SJCRH30 (cell line): ENCODE measurements at regions not wholly inside any gene's neighbourhood (a gene's known extent, or its start where the extent isn't known, plus 50 kb on each side); places are given as distances from the start of the nearest gene placed in this dataset.
"Not testable (repeated sequence)": the region's sequence is repeated elsewhere in the genome, so short reads cannot be mapped to it uniquely, and the experiment has no call there.

Experiments used
- DNase-seq, 2 experiments: peaks; one replicate each; pipeline ENCODE4 v3.0.0-alpha.2; 2015 to 2020
- H3K27ac ChIP-seq: fragments of 250-450 bp; sonication (Bioruptor Pico); 2 replicates; pipeline ENCODE4 v1.5.1; 2020; ENCODE audit warnings: mild to moderate bottlenecking, moderate library complexity
- H3K27me3 ChIP-seq: fragments of 250-450 bp; sonication (Bioruptor Pico); 2 replicates; pipeline ENCODE4 v1.5.1; 2020; ENCODE audit warnings: mild to moderate bottlenecking, moderate library complexity
- H3K36me3 ChIP-seq: fragments of 250-450 bp; sonication (Bioruptor Pico); 2 replicates; pipeline ENCODE4 v1.5.1; 2020; ENCODE audit warnings: mild to moderate bottlenecking, moderate library complexity
- H3K4me1 ChIP-seq: fragments of 250-450 bp; sonication (Bioruptor Pico); 2 replicates; pipeline ENCODE4 v1.5.1; 2020; ENCODE audit warnings: mild to moderate bottlenecking, moderate library complexity
- H3K4me3 ChIP-seq: fragments of 250-450 bp; sonication (Bioruptor Pico); 2 replicates; pipeline ENCODE4 v1.5.1; 2020; ENCODE audit warnings: mild to moderate bottlenecking, moderate library complexity
- H3K9me3 ChIP-seq: fragments of 250-450 bp; sonication (Bioruptor Pico); replicated peaks from 2 replicates; pipeline ENCODE4 v1.5.1; 2020; ENCODE audit warnings: mild to moderate bottlenecking, moderate library complexity

DNA sequence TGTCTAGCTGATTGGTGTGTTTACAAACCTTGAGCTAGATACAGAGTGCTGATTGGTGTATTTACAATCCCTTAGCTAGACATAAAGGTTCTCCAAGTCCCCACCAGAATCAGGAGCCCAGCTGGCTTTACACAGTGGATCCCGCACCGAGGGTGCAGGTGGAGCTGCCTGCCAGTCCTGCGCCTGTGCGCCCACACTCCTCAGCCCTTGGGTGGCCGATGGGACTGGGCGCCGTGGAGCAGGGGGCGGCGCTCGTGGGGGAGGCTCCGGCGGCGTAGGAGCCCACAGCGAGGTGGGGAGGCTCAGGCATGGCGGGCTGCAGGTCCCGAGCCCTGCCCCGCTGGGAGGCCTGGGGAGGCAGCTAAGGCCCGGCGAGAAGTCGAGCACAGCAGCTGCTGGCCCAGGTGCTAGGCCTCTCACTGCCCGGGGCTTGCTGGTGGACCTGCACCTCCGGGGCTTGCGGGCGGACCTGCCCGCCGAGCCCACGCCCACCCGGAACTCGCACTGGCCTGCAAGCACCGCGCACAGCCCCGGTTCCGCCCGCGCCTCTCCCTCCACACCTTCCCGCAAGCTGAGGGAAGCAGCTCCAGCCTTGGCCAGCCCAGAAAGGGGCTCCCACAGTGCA, 51.0 kb upstream of the CDYL start:
- H3K4me3 ChIP-seq, H3K4me1 ChIP-seq, H3K36me3 ChIP-seq, H3K27me3 ChIP-seq, H3K27ac ChIP-seq, H3K9me3 ChIP-seq, DNase-seq: not testable (repeated sequence)

- H3K4me1 ChIP-seq, H3K9me3 ChIP-seq, DNase-seq, H3K4me3 ChIP-seq, H3K27me3 ChIP-seq, H3K27ac ChIP-seq, H3K36me3 ChIP-seq: not testable (repeated sequence)
Observed at GRCh38 chr6:4724727-4725126, 51.5 kb upstream of the CDYL start.

- H3K27me3 ChIP-seq, result no peaks in the 10 kb centered on the region
- H3K36me3 ChIP-seq, result no peaks in the 10 kb centered on the region
- H3K9me3 ChIP-seq, result no peaks in the 10 kb centered on the region
- H3K27ac ChIP-seq, result no peak overlapping the region
- DNase-seq, result no peak
- no peak overlapping the region for H3K4me3 ChIP-seq
- H3K4me1 ChIP-seq, result peaks cover 2% of the 10 kb centered on the region; the same call in 1 of the 2 replicates
Observed at GRCh38 chr6:4723383-4723782, 52.8 kb upstream of the CDYL start.

GRCh38 chr6:4721368-4721767, 54.8 kb upstream of the CDYL start:
- H3K36me3 ChIP-seq, H3K27me3 ChIP-seq, H3K9me3 ChIP-seq, DNase-seq, H3K4me1 ChIP-seq, H3K4me3 ChIP-seq, H3K27ac ChIP-seq: not testable (repeated sequence)

DNA sequence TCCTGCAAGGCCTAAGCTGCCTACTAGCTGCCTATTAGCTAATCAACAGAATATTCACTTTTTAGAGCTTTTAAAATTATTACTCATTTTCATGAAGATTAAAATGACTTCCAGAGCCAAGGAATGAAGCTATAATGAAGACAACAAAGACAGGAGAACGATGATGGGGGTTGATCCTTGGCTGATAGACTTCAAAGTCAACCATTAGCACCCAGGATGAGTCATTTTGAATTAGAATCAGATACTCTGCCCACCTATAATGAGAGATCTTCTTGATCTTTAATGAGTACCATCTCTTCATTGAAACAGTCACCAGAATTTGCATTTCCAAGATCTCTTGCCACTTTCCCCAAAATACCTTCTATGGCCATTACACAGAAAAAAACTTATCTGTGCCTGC, 56.7 kb upstream of the CDYL start:
- no peak overlapping the region for H3K4me3 ChIP-seq
- no peak overlapping the region for H3K27ac ChIP-seq
- no peaks in the 10 kb centered on the region for H3K9me3 ChIP-seq
- no peaks in the 10 kb centered on the region for H3K36me3 ChIP-seq
- no peaks in the 10 kb centered on the region for H3K27me3 ChIP-seq
- H3K4me1 ChIP-seq, result no peaks in the 10 kb centered on the region
- DNase-seq, result no peak

- H3K27ac ChIP-seq, result no peak overlapping the region
- no peaks in the 10 kb centered on the region for H3K9me3 ChIP-seq
- DNase-seq, result no peak
- H3K36me3 ChIP-seq, result no peaks in the 10 kb centered on the region
- H3K27me3 ChIP-seq, result no peaks in the 10 kb centered on the region
- no peaks in the 10 kb centered on the region for H3K4me1 ChIP-seq
- H3K4me3 ChIP-seq, result no peak overlapping the region
Observed at GRCh38 chr6:4717856-4718255, 58.3 kb upstream of the CDYL start.

DNA sequence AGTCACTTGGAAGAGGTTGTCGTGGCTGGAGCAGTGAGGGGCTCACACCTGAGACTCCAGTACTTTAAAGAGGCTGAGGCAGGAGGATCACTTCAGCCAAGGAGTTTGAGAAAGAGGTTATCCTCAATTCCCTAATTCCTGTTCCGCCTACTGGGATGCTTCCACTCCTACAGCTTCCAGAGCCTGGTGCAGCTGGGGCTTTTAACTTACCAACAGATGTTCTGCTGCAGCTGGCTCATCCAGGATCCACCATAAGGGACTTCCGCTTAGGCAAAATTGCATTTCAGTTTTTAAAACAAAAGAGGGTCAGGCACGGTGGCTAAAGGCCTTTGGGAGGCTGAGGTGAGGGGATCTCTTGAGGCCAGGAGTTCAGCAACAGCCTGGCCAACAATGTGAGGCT, 59.1 kb upstream of the CDYL start:
- H3K27ac ChIP-seq, result no peak overlapping the region
- no peaks in the 10 kb centered on the region for H3K27me3 ChIP-seq
- H3K4me3 ChIP-seq, result no peak overlapping the region
- H3K4me1 ChIP-seq, result no peaks in the 10 kb centered on the region
- DNase-seq, result no peak
- H3K36me3 ChIP-seq, result no peaks in the 10 kb centered on the region
- no peaks in the 10 kb centered on the region for H3K9me3 ChIP-seq

DNA sequence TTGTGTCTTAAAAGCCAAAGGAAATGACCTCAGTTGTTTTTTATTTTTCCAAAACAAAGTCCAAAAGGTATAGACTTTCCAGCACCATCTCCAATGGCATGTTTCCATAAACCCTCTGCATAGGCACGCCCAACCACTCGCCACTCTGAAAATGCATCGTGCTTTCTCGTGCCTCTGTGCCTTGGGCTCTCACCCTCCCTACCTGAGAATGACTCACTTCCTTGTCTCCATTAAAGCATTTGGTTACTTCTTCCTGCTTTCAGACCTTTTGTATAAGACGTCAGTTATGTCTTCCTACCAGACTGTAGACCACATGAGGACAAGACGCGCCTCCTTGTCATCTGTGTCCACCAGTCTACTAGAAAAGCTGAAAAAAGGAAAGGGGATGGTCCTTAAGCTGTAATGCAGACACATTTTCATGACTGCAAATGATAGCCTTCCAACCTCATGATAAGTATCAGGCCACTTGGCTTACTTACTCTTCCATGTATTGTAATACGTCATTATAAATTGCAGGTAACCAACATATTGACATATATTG, 61.2 kb upstream of the CDYL start:
- Histone ChIP-seq H3K27me3 (no peaks in the 10 kb centered on the region), H3K36me3 (no peaks in the 10 kb centered on the region), H3K27ac (no peak overlapping the region), H3K9me3 (no peaks in the 10 kb centered on the region), H3K4me1 (no peaks in the 10 kb centered on the region), H3K4me3 (no peak overlapping the region)
- no peak for DNase-seq

DNA sequence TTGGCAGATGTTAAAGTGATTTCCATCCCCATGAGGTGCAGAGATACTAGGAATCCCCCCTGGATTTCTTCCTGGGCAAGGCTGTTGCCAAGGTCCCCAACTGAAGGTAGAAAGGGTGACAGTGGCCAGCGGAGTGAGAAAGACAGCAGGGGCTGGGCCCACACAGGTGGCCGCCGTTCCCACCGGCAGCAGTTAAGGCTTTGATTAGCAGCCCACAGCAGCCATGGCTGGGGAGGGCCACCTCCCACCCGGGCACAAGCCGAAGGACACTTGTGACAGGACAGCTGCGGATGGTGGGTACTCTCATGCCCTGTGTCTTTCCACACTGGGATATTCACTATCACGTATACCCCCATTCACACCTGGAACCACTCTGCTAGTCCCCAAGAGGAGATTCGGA, 63.9 kb upstream of the CDYL start:
- no peaks in the 10 kb centered on the region for H3K27me3 ChIP-seq
- no peaks in the 10 kb centered on the region for H3K36me3 ChIP-seq
- no peaks in the 10 kb centered on the region for H3K4me1 ChIP-seq
- H3K4me3 ChIP-seq, result no peak overlapping the region
- DNase-seq, result no peak
- no peaks in the 10 kb centered on the region for H3K9me3 ChIP-seq
- H3K27ac ChIP-seq, result no peak overlapping the region

GRCh38 chr6:4707011-4707410, 69.2 kb upstream of the CDYL start:
- H3K27ac ChIP-seq, result no peak overlapping the region
- H3K27me3 ChIP-seq, result no peaks in the 10 kb centered on the region
- H3K4me3 ChIP-seq, result no peak overlapping the region
- no peak for DNase-seq
- H3K36me3 ChIP-seq, result no peaks in the 10 kb centered on the region
- no peaks in the 10 kb centered on the region for H3K9me3 ChIP-seq
- H3K4me1 ChIP-seq, result no peaks in the 10 kb centered on the region

GRCh38 chr6:4705809-4706208, 70.4 kb upstream of the CDYL start:
- H3K9me3 ChIP-seq, result no peaks in the 10 kb centered on the region
- H3K27me3 ChIP-seq, result no peaks in the 10 kb centered on the region

GRCh38 chr6:4703382-4703781, 72.8 kb upstream of the CDYL start:
- Histone ChIP-seq H3K4me3 (no peak overlapping the region), H3K27ac (no peak overlapping the region), H3K4me1 (no peaks in the 10 kb centered on the region), H3K36me3 (no peaks in the 10 kb centered on the region), H3K9me3 (no peaks in the 10 kb centered on the region), H3K27me3 (no peaks in the 10 kb centered on the region)
- DNase-seq, result no peak

More at GRCh38 chr6:4705809-4706208, 70.4 kb upstream of the CDYL start:
- no peak overlapping the region for H3K27ac ChIP-seq
- H3K4me3 ChIP-seq, result no peak overlapping the region
- no peak for DNase-seq
- H3K36me3 ChIP-seq, result no peaks in the 10 kb centered on the region
- H3K4me1 ChIP-seq, result no peaks in the 10 kb centered on the region

DNA sequence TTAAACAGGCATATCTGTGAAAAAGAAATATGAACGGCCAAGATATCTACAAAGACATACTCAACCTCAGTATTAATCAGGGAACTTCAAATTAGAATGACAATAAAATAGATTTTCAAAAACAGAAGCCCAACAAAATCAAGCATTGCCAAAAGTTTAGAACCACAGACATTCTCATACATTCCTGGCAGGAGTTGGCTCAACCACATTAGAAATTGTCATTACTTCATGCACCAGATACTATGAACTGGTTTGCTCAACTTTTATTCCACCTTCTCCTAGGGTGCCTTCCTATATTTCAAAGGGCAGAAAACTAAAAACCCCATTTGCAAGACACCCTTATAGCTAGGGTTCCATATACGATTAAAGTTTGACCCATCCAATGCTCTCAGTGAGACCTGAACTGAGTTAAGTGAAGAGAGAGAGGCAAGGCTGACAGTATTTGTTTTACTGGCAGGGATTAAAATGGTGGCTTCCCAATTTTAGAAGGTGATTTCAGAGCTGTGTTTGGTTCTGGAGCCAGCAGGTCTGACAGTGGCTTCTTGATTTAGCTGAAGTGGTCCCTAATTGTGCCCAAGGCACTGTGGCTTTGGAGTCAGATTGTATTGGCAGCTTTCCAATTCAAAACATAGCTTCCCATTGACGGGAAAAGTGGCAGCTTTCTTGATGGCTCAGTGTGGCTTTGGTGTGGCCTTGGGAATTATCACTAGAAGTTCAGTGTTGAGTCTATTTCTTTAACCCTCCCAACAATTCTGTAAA, 77.1 kb upstream of the CDYL start:
- no peak overlapping the region for H3K27ac ChIP-seq
- peak in 1 of 2 experiments; percentile 38 for DNase-seq
- H3K27me3 ChIP-seq, result no peaks in the 10 kb centered on the region
- no peaks in the 10 kb centered on the region for H3K4me1 ChIP-seq
- no peaks in the 10 kb centered on the region for H3K9me3 ChIP-seq
- H3K4me3 ChIP-seq, result no peak overlapping the region
- H3K36me3 ChIP-seq, result no peaks in the 10 kb centered on the region

DNA sequence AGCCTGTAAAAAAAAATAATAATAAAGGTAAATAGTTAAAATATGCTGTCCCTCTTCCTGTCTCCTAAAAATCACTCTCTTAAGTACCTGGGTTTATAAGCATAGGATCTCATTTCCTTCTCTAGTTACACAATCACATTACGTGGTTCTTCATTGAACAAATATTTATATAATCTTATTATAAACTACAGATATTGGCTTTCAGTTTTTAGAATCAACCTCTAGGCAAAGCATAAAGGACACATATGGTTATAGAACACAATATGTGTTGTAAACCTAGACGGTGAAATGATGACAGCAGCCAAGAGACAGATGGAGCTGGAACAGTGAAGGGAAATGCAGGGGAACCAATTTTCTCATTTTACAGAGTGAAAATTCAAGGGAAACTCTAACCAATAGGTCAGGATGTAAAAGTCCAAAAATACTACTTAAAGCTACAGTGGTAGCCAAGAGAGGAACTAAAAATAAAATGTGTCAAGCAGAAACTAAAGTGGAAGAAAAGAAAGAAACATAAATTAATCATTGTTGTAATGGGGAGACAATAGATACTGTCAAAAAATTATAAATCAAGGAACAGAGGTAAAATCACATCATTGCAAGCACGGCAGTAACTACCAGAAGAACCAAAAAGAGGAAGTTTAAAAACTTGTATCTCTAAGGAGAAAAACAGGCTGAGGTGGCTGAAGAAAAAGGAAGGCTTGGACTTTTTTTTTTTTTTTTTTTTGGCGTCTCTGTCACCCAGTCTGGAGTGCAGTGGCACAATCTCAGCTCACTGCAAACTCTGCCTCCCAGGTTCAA, 82.8 kb upstream of the CDYL start:
- Histone ChIP-seq H3K4me1 (no peaks in the 10 kb centered on the region), H3K36me3 (no peaks in the 10 kb centered on the region), H3K4me3 (no peak overlapping the region), H3K27ac (no peak overlapping the region), H3K9me3 (no peaks in the 10 kb centered on the region), H3K27me3 (no peaks in the 10 kb centered on the region)
- DNase-seq, result no peak

GRCh38 chr6:4692664-4693063, 83.5 kb upstream of the CDYL start:
- no peak overlapping the region for H3K4me3 ChIP-seq
- H3K27ac ChIP-seq, result no peak overlapping the region
- H3K9me3 ChIP-seq, result no peaks in the 10 kb centered on the region
- H3K27me3 ChIP-seq, result no peaks in the 10 kb centered on the region
- H3K36me3 ChIP-seq, result no peaks in the 10 kb centered on the region
- no peak for DNase-seq
- H3K4me1 ChIP-seq, result no peaks in the 10 kb centered on the region
